Tongue (tissue), 1 donor: ENCODE measurements at regions not wholly inside any gene's neighbourhood (a gene's known extent, or its start where the extent isn't known, plus 50 kb on each side); places are given as distances from the start of the nearest gene placed in this dataset.

Experiments
- DNase-seq: peaks from one replicate; pipeline ENCODE4 v3.0.0-alpha.2; 2015

DNA sequence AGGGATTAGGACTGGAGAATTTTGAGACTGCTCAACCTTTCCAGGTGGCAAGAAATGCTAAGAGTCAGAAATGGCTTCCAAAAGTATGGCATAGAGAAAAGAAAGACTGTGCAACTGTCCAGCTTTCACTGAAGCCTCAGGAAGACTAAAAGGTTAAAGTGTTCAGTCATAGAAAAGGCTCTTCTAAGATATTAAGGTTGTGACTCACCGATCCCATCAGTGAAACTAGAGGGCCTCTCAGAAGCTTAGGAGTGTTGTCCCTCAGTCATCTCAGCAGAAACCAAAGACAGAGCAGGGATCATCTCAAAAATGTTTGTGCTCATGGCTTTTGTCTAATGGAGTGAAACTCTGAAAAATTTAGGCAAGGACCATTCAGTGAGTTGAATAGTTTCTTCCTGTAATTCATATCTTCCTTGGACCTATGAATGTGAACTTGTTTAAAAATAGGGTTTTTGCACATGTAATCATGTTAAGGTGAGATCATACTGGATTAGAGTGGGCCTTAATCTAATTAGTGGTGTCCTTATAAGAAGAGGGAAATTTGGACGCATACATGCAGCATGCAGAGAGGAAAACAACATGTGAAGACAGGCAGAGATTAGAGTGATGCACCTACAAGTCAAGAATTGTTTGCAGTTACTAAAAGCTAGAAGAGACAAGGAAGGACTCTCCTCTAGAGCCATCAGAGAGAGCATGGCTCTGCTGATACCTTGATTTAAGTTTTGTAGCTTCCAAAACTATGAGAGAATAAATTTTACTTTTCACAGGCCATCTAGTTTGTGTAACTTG is 71.3 kb downstream of the RPE65 start:
- DNase-seq = no peak

GRCh38 chr1:68377098-68377497 is 72.7 kb downstream of the RPE65 start:
- DNase-seq = no peak

- DNase-seq = no peak
Measured at GRCh38 chr1:68376441-68376840, 73.3 kb downstream of the RPE65 start.

- DNase-seq = no peak
Measured at GRCh38 chr1:68375919-68376318, 73.8 kb downstream of the RPE65 start.

GRCh38 chr1:68373173-68373572 is 76.6 kb downstream of the RPE65 start:
- DNase-seq = no peak

GRCh38 chr1:68372487-68372886 is 77.3 kb downstream of the RPE65 start:
- no peak for DNase-seq

DNA sequence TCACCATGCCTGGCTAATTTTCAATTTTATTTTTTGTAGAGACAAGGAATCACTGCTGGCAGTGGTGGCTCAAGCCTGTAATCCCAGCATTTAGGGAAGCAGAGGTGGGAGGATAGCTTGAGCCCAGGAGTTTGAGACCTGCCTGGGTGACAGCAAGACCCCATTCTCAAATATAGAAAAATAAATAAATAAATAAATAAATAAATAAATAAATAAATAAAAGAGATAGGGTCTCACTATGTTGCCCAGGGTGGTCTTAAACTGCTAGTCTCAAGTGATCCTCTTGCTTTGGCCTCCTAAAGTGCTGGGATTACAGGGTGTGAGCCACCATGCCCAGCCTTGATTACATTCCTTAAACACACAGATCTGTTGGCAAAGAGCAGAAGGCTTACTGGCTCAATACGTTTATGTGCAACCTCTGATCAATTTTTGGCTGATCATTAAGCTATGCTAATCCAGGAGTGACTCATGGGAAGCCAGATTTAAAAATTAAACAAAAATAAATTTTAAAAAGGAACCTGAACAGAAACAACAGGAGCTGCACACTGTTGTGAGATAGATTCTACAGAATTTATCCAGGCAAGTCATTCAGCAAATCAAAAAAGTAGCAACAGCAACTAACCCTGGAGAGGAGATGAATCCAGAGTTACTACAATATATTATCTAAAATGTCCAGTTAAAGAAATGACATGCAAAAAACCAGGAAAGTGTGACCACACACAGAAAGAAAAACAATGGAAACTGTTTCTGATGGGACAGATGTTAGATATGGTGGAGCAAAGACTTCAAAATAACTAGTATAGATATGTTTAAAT is 79.4 kb downstream of the RPE65 start:
- no peak for DNase-seq

DNA sequence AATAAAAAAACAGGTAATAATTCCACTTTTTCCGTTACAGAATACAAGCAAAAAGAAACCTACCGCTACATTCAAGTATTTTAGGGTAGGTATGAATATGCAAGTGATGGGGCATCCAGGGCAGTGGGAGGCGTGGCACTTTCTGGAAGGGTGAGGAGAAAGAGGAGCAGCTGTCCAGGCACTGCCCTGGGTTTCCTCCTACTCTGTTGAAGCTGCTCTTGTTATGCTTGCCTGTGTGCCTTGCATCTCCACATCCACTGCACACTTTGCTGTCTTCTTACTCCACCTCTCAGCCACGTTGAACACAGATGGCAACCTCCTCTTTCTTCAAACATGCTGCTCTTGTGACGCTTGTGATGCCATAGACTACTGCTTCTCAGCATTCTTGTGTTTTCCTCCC is 83.2 kb downstream of the RPE65 start:
- DNase-seq = no peak

DNA sequence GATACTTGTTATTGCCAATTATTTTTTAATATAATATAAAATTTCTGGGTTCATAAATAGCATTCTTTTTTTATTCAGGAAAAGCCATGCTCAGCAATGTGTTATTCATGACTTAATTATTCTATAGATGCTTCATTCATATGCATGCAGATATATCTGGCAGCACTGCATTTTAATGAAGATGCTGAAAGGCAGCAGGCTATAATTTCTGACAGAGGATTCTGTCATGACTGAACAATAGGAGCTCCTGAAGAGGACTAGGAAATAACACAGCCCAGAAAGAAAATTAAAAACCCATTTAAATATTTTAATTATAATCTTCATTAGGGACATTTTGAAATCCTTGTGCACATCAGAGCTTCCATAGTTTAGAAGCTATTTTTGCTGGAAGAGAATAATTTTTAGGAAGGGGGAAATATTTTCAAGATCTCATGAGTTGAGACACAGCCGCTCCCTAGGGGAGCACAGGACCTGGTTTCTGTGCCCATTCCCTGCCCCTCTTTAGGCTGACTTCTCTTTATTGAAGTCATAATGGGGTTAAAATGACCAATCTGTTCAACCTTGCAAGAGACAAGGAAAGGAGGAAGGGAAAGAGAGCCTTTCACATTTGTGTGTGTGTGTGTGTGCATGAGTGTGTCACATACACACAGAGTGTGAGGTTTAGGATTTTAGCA is 83.9 kb downstream of the RPE65 start:
- DNase-seq = no peak

- no peak for DNase-seq
Measured at GRCh38 chr1:68363339-68363738, 86.4 kb downstream of the RPE65 start.

DNA sequence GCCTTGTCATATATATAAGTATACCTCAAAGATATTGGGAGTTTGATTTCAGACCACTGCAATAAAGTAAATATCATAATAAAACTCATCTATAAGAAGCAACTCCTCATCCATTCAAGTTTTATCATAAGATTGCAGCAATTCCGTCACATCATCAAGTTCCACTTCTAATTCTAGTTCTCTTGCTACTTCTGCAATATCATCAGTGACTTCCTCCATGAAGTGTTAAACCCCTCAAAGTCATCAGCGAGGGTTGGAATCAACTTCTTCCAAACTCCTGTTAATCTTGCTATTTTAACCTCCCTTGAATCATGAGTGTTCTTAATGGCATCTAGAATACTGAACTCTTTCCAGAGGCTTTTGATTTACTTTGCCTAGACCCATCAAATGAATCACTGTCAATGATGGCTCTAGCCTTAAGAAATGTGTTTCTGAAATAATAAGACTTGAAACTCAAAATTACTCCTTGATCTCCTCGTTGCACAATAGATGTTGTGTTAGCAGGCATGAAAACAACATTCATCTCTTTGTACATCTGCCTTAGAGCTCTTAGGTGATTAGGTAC is 88.3 kb downstream of the RPE65 start:
- DNase-seq = no peak

DNA sequence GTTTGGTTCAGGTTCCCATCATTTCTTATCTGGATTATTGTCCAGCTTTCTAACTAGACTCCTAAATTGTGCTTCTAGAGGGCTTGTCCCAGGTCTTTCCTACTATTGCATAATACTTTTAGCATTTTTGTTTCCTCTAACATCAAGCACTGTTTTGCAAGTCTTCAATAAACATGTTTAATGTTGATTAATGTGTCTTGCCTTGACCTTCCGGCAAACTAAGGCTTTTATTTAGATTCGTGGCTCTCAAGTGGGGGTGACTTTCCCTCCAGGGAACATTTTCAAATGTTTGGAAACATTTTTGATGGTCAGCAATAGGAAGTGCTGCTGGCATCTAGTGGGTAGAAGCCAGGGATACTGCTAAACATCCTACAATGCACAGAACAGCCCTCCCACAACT is 90.7 kb downstream of the RPE65 start:
- no peak for DNase-seq

DNA sequence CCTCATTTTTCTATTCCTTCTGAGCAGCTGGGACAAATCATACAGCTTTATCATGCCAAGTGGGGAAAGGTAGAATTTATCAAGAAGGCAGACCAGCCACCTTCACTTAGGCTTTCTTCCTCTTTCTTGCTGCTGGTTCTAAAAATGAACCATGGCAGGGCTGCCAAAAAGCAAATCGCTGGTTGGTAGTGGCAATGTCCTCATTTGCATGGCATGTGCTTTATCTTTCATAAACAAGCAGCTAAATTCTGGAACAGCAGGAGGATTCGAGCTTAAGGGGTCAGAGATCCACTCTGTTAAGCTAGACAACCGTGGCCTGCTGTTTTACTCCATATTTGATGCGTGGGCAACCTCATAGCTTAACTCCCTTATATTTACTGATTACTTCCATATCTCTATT is 91.3 kb downstream of the RPE65 start:
- no peak for DNase-seq

DNA sequence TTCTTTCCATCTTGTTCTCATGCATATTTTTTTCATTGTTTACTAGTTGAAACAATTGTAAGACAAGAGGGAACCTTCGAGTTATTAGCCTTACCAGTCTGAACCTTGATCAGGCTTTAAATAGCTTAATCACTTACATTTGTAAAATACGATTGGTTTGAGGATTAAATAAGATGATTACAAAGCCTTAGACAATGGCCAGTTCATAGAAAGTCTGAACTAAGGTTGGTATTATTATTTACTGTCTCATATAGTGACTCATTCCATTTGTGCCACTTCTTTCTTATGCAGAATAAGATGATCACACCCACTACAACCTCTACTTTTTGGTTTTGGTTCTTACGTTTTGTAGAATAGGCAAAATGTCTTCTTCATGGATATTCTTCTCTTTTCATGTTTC is 94.1 kb downstream of the RPE65 start:
- no peak for DNase-seq

- DNase-seq = no peak
Measured at GRCh38 chr1:68352202-68352601, 97.6 kb downstream of the RPE65 start.

DNA sequence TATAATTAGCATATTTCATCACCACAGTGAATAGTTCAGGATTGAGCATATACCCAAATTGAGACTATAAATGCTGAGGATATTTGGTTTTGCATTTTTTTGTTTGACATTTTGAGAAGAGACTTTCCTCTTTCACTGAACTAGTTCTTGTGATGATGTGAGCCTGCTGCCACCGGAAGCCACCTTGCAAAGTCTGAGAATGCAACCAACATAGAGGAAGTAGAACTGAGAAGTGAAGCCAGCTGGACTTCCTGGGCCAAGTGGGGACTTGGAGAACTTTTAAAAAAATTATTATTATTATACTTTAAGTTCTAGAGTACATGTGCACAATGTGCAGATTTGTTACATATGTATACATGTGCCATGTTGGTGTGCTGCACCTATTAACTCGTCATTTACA is 102.3 kb downstream of the RPE65 start:
- DNase-seq = no peak

GRCh38 chr1:68346188-68346808 is 103.5 kb downstream of the RPE65 start:
- peak; percentile 58 for DNase-seq

DNA sequence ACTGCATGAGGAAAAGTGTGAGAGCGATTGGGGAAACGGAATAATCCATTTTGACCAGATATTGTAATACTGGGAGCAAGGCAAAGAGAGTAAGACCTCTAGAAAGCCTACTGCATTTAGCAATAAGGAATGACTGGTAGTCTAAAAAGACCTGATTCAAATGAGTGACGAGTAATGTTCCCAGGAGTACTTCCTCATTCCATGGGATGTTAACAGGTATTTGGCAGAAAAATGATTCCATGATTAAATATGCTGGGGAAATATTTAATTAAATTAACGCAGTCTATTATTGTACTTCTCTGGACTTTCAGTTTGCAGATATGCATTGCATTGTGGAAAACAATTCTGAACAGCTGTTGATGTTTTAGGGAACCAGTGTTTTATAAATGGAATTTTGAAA is 105.5 kb downstream of the RPE65 start:
- no peak for DNase-seq

- DNase-seq = no peak
Measured at GRCh38 chr1:68340951-68341350, 108.6 kb upstream of the WLS start.

- DNase-seq = no peak
Measured at GRCh38 chr1:68339505-68339904, 107.2 kb upstream of the WLS start.

GRCh38 chr1:68338081-68338480 is 105.8 kb upstream of the WLS start:
- no peak for DNase-seq

- DNase-seq = no peak
Measured at GRCh38 chr1:68332041-68332440, 99.7 kb upstream of the WLS start.
